CD8-positive, alpha-beta memory T cell (primary cell): ENCODE measurements at regions not wholly inside any gene's neighbourhood (a gene's known extent, or its start where the extent isn't known, plus 50 kb on each side); places are given as distances from the start of the nearest gene placed in this dataset.

Experiments used
- CTCF ChIA-PET: fragments of 350-600 bp; sonication (Branson Sonifier 250); formaldehyde crosslinking; loops from one replicate; lab custom pipeline; 2021; ENCODE audit warnings: antibody characterized with exemption; lab: Charles Lee
- POLR2A ChIA-PET: fragments of 350-600 bp; sonication (Branson Sonifier 250); formaldehyde crosslinking; loops from one replicate; lab custom pipeline; 2021; ENCODE audit warnings: antibody characterized with exemption; lab: Charles Lee
- DNase-seq, 5 donors: peaks; one replicate each; pipeline versions ENCODE4 v3.0.0 to v3.0.0-alpha.2; 2020 to 2022; ENCODE audit warnings: mixed read lengths in 1 of 5
- H3K27ac ChIP-seq: one replicate; pipeline ENCODE4 v1.7.0; 2013; ENCODE audit warnings: low read depth, mild to moderate bottlenecking, low read length, moderate library complexity
- H3K27me3 ChIP-seq: 2 replicates; pipeline ENCODE4 v1.7.0; 2013; ENCODE audit warnings: low read length, mild to moderate bottlenecking; ENCODE audit not compliant: insufficient read depth, poor library complexity, severe bottlenecking
- H3K36me3 ChIP-seq: 2 replicates; pipeline ENCODE4 v1.7.0; 2013; ENCODE audit warnings: mild to moderate bottlenecking, low read length, moderate library complexity; ENCODE audit not compliant: insufficient read depth
- H3K4me1 ChIP-seq: 2 replicates; pipeline ENCODE4 v1.7.0; 2013; ENCODE audit warnings: mild to moderate bottlenecking, low read length, moderate library complexity; ENCODE audit not compliant: insufficient read depth
- H3K4me3 ChIP-seq: 2 replicates; pipeline ENCODE4 v1.7.0; 2013; ENCODE audit warnings: mild to moderate bottlenecking, low read length
- H3K9me3 ChIP-seq: 2 replicates; pipeline ENCODE4 v1.7.0; 2013; ENCODE audit warnings: mild to moderate bottlenecking, low read length
- H3K27ac Mint-ChIP-seq, 8 donors: one replicate each; pipeline ENCODE4 v1.8.0; 2020 to 2021; ENCODE audit warnings: mixed read lengths in 8 of 8, mild to moderate bottlenecking in 6 of 8, inconsistent platforms in 3 of 8, moderate library complexity in 3 of 8
- H3K27me3 Mint-ChIP-seq, 2 donors: one replicate each; pipeline ENCODE4 v1.8.0; 2020 to 2021; ENCODE audit warnings: mixed read lengths in 2 of 2, mild to moderate bottlenecking in 1 of 2, moderate library complexity in 1 of 2
- H3K36me3 Mint-ChIP-seq, 3 donors: one replicate each; pipeline ENCODE4 v1.8.0; 2020 to 2021; ENCODE audit warnings: mixed read lengths in 3 of 3, inconsistent platforms in 1 of 3, mild to moderate bottlenecking in 1 of 3
- H3K4me1 Mint-ChIP-seq, 3 donors: one replicate each; pipeline ENCODE4 v1.8.0; 2020 to 2021; ENCODE audit warnings: mixed read lengths in 3 of 3, inconsistent platforms in 1 of 3, mild to moderate bottlenecking in 1 of 3
- H3K4me3 Mint-ChIP-seq, 7 donors: one replicate each; pipeline ENCODE4 v1.8.0; 2020 to 2021; ENCODE audit warnings: mixed read lengths in 7 of 7, mild to moderate bottlenecking in 6 of 7, moderate library complexity in 4 of 7, inconsistent platforms in 2 of 7
- H3K9me3 Mint-ChIP-seq, 5 donors: one replicate each; pipeline ENCODE4 v1.8.0; 2020 to 2022; ENCODE audit warnings: mixed read lengths in 5 of 5, mild to moderate bottlenecking in 3 of 5, moderate library complexity in 2 of 5, inconsistent platforms in 1 of 5

DNA sequence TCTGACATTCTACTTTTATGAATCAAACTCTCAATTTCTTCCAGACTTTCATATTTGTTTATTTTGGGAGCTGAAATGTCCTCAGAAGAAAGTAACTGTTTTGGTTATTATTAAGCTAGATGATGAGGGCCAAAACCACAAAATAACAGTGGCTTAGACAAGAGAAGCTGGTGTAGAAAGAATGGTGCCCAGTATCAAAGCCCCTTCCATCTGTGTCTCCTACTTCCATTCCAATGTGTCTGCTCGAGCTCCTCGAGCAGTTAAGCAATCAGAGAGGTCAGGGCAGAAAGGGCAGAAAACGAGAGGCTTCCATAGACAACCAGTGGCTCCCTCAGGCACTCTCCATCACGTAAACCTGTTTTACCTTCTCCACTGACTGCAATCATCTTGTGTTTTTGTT is 59.7 kb upstream of the MAGI1 start:
- no peak overlapping the region for H3K4me3 ChIP-seq
- POLR2A ChIA-PET, result no interaction called here
- no peaks in the 10 kb centered on the region for H3K36me3 ChIP-seq
- H3K27ac ChIP-seq, result no peak overlapping the region
- CTCF ChIA-PET, result no interaction called here
- H3K27me3 ChIP-seq, result no peaks in the 10 kb centered on the region
- H3K4me3 Mint-ChIP-seq, result no peak overlapping the region
- peaks cover 0 to 5% (median 2%) of the 10 kb centered on the region in 5 donors for H3K9me3 Mint-ChIP-seq
- no peaks in the 10 kb centered on the region for H3K4me1 ChIP-seq
- H3K27me3 Mint-ChIP-seq, result peaks cover 0 to 3% of the 10 kb centered on the region in 2 donors
- H3K27ac Mint-ChIP-seq, result no peak overlapping the region
- no peaks in the 10 kb centered on the region for H3K4me1 Mint-ChIP-seq
- H3K36me3 Mint-ChIP-seq, result no peaks in the 10 kb centered on the region
- H3K9me3 ChIP-seq, result no peaks in the 10 kb centered on the region
- DNase-seq, result no peak

DNA sequence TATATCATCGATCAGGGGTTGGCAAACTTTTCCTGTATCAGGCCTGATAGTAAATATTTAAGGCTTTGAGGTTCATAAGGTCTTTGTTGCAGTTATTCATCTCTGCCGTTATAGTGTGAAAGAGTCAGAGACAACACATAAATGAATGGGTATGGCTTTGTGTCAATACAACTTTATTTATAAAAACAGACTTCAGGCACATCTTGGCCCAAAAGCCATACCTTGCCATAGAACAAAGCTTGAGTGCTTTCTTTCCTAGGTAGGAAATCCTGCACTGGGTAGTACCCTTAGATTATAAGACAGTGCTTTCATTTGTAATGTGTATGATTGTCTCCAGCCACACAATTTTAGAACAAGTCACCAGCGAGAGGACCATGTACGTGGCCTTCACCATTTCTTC is 58.9 kb upstream of the MAGI1 start:
- H3K36me3 Mint-ChIP-seq, result no peaks in the 10 kb centered on the region
- H3K9me3 ChIP-seq, result no peaks in the 10 kb centered on the region
- POLR2A ChIA-PET, result no interaction called here

DNA sequence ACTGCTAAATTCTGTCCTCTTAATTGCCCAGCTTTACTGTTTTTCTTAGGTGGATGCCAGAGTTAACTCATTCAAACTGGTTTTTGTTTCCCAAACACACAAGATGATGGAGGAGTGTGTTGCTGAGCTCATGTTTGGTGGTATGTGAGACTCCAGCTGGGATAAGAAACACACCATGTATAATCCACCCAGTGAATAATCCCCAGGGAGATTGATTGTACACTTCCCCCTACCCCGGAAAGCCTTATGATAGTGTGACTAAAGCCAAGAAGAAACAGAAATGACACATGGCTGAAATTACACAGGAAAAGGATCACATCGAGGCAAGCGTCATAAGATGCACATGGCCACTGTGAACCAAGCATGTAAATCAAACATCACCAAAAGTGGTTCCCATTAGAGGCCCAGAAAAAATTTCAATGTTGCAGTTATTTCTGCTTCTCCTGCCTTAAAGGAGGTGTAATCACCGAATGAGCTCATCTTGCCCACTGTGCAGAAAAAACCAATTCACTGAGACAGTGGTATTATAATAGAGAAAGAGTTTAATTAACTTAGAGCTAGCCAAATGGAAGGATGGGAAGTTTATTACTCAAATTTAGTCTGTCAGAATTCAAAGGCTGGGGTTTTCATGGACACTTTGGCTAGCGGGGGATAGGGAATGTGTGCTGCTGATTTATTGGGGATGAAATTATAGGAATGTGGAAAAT is 56.7 kb upstream of the MAGI1 start:
- no peaks in the 10 kb centered on the region for H3K9me3 ChIP-seq
- ChIA-PET POLR2A (no interaction called here), CTCF (no interaction called here)
- no peaks in the 10 kb centered on the region for H3K4me1 ChIP-seq
- no peak overlapping the region for H3K4me3 ChIP-seq
- no peaks in the 10 kb centered on the region for H3K36me3 ChIP-seq
- H3K27me3 Mint-ChIP-seq, result no peaks in the 10 kb centered on the region
- H3K9me3 Mint-ChIP-seq, result peaks cover 0 to 5% (median 2%) of the 10 kb centered on the region in 5 donors
- no peaks in the 10 kb centered on the region for H3K36me3 Mint-ChIP-seq
- no peak overlapping the region for H3K27ac Mint-ChIP-seq
- H3K4me1 Mint-ChIP-seq, result no peaks in the 10 kb centered on the region
- H3K4me3 Mint-ChIP-seq, result no peak overlapping the region
- H3K27me3 ChIP-seq, result no peaks in the 10 kb centered on the region
- no peak overlapping the region for H3K27ac ChIP-seq
- DNase-seq, result no peak

More for the DNA sequence above, 58.9 kb upstream of the MAGI1 start:
- Histone ChIP-seq H3K4me1 (no peaks in the 10 kb centered on the region), H3K27ac (no peak overlapping the region), H3K36me3 (no peaks in the 10 kb centered on the region), H3K4me3 (no peak overlapping the region), H3K27me3 (no peaks in the 10 kb centered on the region)
- Mint-ChIP-seq H3K4me3 (no peak overlapping the region), H3K27me3 (no peaks in the 10 kb centered on the region), H3K9me3 (peaks cover 0 to 4% (median 2%) of the 10 kb centered on the region in 5 donors), H3K27ac (no peak overlapping the region), H3K4me1 (no peaks in the 10 kb centered on the region)
- CTCF ChIA-PET, result no interaction called here
- no peak for DNase-seq

DNA sequence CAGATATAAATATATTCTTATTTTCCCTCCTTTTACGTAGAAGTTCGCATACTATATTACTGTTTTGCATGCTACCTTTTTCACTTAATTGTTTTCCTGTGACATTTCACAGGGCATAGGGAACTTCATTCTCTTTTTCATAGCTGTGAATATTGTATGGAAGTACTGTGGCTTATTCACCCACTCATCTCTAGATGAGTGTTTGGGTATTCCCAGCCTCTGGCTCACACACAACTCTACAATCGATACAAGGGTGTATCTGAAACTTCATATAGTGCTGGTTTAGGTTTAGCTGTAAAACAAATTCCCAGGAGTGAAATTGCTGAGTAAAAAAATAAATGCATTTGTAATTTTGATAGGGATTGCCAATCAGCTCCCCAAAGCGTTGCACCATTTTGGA is 55.3 kb upstream of the MAGI1 start:
- H3K27ac ChIP-seq, result no peak overlapping the region
- Mint-ChIP-seq H3K36me3 (no peaks in the 10 kb centered on the region), H3K27me3 (no peaks in the 10 kb centered on the region), H3K27ac (no peak overlapping the region), H3K4me1 (no peaks in the 10 kb centered on the region), H3K4me3 (no peak overlapping the region), H3K9me3 (peaks cover 0 to 5% (median 2%) of the 10 kb centered on the region in 5 donors)
- H3K4me1 ChIP-seq, result no peaks in the 10 kb centered on the region
- ChIA-PET POLR2A (no interaction called here), CTCF (no interaction called here)
- H3K36me3 ChIP-seq, result no peaks in the 10 kb centered on the region
- H3K9me3 ChIP-seq, result no peaks in the 10 kb centered on the region
- no peak overlapping the region for H3K4me3 ChIP-seq
- DNase-seq, result no peak
- H3K27me3 ChIP-seq, result no peaks in the 10 kb centered on the region

DNA sequence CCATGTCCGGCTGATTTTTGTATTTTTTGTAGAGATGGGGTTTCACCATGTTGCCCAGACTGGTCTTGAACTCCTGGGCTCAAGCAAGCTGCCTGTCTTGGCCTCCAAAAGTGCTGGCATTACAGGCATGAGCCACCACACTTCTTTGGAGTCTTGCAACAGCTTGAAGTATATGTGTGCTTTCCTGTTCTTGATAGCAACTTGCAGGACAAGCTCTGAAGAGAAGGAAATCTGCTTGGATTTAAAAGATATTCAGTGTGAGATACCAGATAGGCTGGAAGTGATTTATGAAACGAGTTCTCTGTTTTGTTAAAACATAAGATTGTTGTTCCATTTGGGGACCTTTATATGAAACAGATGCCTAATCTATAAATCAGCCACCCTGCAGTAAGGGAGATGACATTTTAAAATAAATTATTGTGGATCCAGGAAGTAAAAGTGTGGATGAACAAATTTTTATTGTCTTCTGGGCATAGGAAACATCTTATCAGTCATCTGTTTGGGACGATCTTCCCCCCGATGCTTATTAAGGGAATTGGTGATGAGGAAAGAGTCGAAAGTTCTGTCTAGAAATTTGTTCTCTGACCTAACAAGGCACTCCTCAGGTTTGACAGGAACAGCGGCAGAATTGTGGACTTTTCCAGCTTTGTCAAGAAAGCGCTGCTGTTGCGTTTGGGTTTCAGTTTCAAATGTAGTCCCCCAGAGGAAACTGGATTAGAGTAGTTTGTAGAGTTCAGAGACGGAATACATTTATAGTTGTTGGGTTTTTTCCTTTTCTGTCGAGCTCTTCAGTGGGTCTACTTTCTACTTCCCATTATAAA is 53.7 kb upstream of the MAGI1 start:
- H3K9me3 Mint-ChIP-seq, result peaks cover 0 to 5% (median 2%) of the 10 kb centered on the region in 5 donors
- H3K27ac Mint-ChIP-seq, result no peak overlapping the region
- no peaks in the 10 kb centered on the region for H3K27me3 ChIP-seq
- no peaks in the 10 kb centered on the region for H3K27me3 Mint-ChIP-seq
- H3K36me3 ChIP-seq, result no peaks in the 10 kb centered on the region
- POLR2A ChIA-PET, result no interaction called here
- CTCF ChIA-PET, result no interaction called here
- no peak overlapping the region for H3K4me3 Mint-ChIP-seq
- H3K27ac ChIP-seq, result no peak overlapping the region
- no peaks in the 10 kb centered on the region for H3K4me1 ChIP-seq
- H3K9me3 ChIP-seq, result no peaks in the 10 kb centered on the region
- H3K4me1 Mint-ChIP-seq, result no peaks in the 10 kb centered on the region
- no peaks in the 10 kb centered on the region for H3K36me3 Mint-ChIP-seq
- no peak overlapping the region for H3K4me3 ChIP-seq
- no peak for DNase-seq
